Hematopoietic multipotent progenitor cell treated with erythropoietin and hydrocortisone succinate and interleukin-3 and kit ligand, for 8 days (in vitro differentiated cells): ENCODE measurements at regions not wholly inside any gene's neighbourhood (a gene's known extent, or its start where the extent isn't known, plus 50 kb on each side); places are given as distances from the start of the nearest gene placed in this dataset.

Source experiments
- DNase-seq: peaks from one replicate; pipeline ENCODE4 v3.0.0-alpha.2; 2015

GRCh38 chr9:72428329-72428728 lies 63.3 kb upstream of the ZFAND5 start:
- no peak for DNase-seq

GRCh38 chr9:72427801-72428200 lies 62.8 kb upstream of the ZFAND5 start:
- no peak for DNase-seq

- no peak for DNase-seq
Observed at GRCh38 chr9:72424131-72424530, 59.1 kb upstream of the ZFAND5 start.

GRCh38 chr9:72422214-72422613 lies 57.2 kb upstream of the ZFAND5 start:
- no peak for DNase-seq

- no peak for DNase-seq
Observed at GRCh38 chr9:72420783-72421182, 55.8 kb upstream of the ZFAND5 start.

- DNase-seq = no peak
Observed at GRCh38 chr9:72415948-72416347, 50.9 kb upstream of the ZFAND5 start.

GRCh38 chr9:72415163-72415562 lies 50.2 kb upstream of the ZFAND5 start:
- no peak for DNase-seq
